HG02588 (cell line): ENCODE measurements at regions not wholly inside any gene's neighbourhood (a gene's known extent, or its start where the extent isn't known, plus 50 kb on each side); places are given as distances from the start of the nearest gene placed in this dataset.
"Not testable (repeated sequence)": the region's sequence is repeated elsewhere in the genome, so short reads cannot be mapped to it uniquely, and the experiment has no call there.

Source experiments
- ATAC-seq: cut with Tn5 transposase; IDR thresholded peaks from one replicate; pipeline ENCODE4 v1.9.1; 2021; ENCODE audit warnings: mild to moderate bottlenecking, moderate library complexity; ENCODE audit not compliant: unreplicated experiment

GRCh38 chr7:146057958-146058357 lies 58.6 kb upstream of the CNTNAP2 start:
- no peak for ATAC-seq

- no peak for ATAC-seq
Observed at GRCh38 chr7:146054909-146055308, 61.7 kb upstream of the CNTNAP2 start.

- ATAC-seq = no peak
Observed at GRCh38 chr7:146053492-146053891, 63.1 kb upstream of the CNTNAP2 start.

GRCh38 chr7:146043310-146043709 lies 73.3 kb upstream of the CNTNAP2 start:
- ATAC-seq = not testable (repeated sequence)

DNA sequence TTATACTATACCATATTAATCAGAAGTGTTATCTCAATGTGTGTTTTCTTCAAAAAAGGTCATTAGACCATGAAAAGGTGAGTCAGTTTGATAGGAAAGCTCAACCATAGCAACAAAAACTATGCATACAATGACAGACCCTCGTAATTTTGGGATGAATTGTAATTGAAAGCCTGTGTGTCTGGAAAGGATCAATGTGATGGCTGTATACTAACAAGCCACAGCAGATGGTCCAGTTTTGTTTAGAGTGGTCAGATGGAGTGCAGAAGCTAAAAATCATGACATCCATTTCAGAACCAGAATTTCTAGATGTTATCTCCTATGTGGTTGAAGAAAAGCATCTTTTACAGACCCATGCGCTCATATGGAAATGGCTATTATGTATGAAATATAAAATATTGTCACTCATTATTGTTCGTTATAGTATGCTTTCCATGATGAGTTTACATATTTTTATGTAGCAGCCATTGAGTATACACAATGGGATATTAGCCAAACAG lies 88.3 kb upstream of the CNTNAP2 start:
- no peak for ATAC-seq

DNA sequence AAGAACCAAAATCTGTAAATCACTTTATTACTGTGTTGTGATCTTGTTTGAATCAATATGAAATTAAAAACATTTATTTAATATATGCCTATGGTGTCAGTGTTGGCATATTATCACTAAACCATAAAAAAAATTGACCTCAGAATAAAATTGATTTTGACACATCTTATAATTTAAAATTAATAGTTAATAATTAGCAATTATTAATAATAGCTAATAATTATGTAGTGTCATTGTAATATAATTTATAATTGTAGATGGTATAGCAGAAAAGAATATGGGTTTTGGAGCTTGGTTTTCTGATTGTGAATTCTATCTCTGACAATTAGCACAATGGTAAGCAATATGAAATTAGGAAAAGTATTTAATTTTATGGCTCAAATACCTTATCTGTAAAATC lies 89.4 kb upstream of the CNTNAP2 start:
- ATAC-seq = no peak

DNA sequence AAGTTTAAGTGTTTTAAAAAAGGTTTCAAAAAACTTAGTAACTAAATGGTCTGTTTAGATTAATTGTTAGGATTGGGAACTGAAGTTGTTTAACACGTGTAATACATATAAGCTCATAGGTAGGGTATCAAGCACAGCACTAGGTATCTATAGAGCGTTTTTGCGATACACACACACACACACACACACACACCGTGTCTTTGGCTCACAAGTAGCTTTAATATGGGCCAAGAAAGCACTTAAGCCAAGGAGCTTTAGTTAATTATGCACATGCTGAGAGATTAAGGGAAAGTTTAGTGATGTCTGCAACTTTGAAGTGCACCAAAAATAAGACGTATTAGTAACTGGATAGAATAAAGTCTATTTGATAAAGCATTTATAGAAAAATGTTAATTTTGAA lies 93.8 kb upstream of the CNTNAP2 start:
- no peak for ATAC-seq

GRCh38 chr7:146019041-146020004 lies 97.3 kb upstream of the CNTNAP2 start:
- ATAC-seq = not testable (repeated sequence)

- ATAC-seq = not testable (repeated sequence)
Observed at GRCh38 chr7:146017366-146017765, 99.2 kb upstream of the CNTNAP2 start.

GRCh38 chr7:146014154-146014553 lies 102.4 kb upstream of the CNTNAP2 start:
- not testable (repeated sequence) for ATAC-seq

GRCh38 chr7:146008293-146008692 lies 108.3 kb upstream of the CNTNAP2 start:
- no peak for ATAC-seq

GRCh38 chr7:146004805-146005204 lies 111.8 kb upstream of the CNTNAP2 start:
- no peak for ATAC-seq

DNA sequence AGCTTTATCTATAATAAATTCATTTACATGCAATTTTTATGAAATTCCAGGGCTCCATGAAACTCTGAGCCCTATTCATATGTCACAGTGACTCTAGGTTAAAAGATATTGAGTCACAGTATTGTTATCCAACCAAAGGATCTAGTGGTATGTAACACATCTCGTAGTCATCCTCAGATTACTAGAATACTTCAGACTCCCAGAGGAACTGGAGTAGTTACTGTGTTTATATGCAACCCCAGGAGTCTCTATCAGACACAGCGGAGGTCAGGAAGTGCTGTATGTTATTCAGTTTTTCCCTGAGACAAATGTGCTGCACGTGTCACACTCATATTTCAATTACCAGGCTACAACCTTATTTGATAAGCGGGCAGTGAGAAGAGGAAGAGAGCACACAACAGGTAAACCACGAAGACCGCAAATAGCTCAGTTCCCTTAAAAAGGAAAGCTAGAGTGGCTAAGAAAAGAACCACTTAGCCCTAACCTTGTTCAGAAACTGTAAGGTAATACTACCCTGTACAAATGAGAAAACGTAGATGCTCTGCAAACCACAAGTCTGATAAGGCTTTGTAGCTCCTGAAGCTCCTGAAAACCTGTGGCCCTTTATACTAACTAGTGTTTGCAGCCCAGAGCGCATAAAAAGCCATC lies 114.0 kb upstream of the CNTNAP2 start:
- peak; percentile 47 for ATAC-seq

DNA sequence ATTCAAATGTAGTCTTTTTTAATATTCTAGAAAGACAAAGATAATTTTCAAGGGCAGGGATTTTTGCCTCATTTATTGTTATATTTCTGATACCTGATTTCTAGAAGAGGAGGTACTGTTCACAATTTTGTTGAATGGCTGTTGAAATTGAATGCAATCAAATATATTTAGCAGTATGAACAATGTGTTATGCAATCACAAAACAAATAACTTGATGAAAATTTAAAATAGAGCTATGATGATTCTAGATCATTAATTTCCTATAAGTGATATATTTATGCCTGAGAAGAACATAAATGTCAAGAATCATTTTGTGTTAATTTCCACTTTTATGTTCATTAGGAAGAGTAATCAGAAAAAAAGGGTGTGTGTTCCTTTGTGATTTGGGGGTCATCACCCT lies 114.6 kb upstream of the CNTNAP2 start:
- no peak for ATAC-seq

GRCh38 chr7:146000882-146001281 lies 115.7 kb upstream of the CNTNAP2 start:
- ATAC-seq = no peak

DNA sequence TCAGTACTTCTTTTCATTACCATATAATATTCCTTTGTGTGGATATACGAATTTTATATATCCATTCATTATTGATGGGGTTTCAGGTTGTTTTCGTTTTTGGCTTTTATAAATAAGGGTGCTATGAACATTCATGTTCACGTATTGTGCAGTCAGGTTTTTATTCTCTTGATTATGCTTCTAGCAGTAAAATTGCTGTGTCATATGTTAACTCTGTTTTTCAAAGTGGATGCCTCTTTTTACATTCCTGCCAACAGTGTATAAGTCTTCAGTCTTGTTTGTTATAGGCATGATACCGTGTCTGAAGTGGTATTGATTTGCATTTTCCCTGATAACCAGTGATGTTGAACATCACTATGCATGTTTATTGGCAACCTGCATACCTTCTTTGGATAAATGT lies 127.1 kb upstream of the CNTNAP2 start:
- ATAC-seq = no peak

- no peak for ATAC-seq
Observed at GRCh38 chr7:145986248-145986874, 130.2 kb upstream of the CNTNAP2 start.

GRCh38 chr7:145978769-145979168 lies 137.8 kb upstream of the CNTNAP2 start:
- ATAC-seq = no peak

GRCh38 chr7:145959981-145960380 lies 156.6 kb upstream of the CNTNAP2 start:
- ATAC-seq = no peak

GRCh38 chr7:145957160-145957890 lies 159.3 kb upstream of the CNTNAP2 start:
- no peak for ATAC-seq

DNA sequence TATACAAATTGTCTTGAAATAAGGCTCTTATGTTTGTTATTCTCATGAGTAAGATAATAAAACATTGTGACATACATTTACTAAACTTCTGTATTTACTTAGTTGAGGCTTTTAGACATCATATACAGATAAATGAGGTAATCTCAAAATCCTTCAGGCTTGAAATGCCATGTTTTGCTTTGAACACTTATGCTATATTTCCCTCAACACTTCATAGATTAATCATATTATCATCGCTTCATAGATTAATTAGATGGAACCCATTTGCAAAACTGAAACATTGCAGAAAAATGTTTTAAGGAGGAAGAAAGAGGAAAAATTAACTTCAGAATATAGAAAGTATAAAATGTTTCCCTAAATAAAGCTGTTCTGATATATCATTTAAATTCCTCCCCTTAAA lies 165.0 kb upstream of the CNTNAP2 start:
- no peak for ATAC-seq
